GM18502 (cell line): ENCODE measurements at regions not wholly inside any gene's neighbourhood (a gene's known extent, or its start where the extent isn't known, plus 50 kb on each side); places are given as distances from the start of the nearest gene placed in this dataset.

ENCODE experiments used
- ATAC-seq: cut with Tn5 transposase; IDR thresholded peaks from one replicate; pipeline ENCODE4 v1.9.1; 2021; ENCODE audit warnings: mild to moderate bottlenecking; ENCODE audit not compliant: unreplicated experiment, poor library complexity

- ATAC-seq = no peak
These were observed 59.4 kb upstream of the EPB41L3 start for GRCh38 chr18:5603153-5603552.

DNA sequence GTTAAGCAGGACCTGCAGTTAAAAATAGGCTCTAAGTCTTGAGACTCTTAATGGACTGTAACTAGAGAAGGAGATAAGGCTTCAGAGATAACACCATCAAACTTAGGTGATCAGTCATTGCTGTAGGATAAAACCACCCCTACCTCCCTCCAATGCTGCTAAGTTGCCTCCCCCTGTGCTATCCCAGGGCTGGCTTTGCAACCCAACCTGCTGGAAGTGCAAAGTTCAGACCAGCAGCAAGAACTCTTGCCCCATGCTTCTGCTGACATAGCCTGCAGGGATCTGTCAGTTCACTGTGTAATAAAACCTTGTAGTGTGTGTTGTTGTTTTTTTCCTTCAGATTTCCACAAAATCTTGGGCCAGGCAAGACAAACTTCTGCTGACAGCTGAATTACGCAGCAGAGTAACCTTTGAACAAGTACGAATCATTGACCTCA, 57.4 kb upstream of the EPB41L3 start:
- no peak for ATAC-seq

DNA sequence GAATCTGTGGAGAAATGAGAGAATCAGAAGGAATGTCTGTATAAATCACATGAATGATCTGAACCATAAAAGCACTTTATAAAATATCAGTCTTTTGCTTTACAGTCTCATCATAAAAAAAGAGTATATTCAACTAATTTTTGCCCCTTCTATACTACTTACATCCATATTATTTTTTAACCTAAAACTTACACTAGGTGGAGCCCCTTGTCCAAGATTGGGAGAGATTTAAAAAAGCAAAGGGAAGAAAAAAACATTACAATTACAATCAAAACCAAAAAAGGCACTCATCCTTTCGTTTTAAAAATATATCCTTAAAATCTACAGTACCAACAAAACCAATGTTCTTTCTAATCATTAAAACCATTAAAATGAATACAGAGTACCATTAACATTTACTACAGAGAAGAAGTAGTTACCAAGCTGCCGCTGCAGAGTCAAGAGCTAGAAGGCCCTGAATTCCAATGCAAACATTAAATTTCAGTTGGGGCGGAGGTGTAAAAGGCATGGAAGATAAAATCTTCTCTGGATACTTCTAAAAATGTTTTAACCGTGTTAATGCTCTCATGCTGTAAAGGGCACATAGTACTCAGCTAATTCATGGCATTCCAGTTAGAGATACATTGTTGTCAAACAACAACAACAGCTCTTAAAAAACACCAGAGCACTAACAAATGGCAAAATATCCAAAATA, 56.7 kb upstream of the EPB41L3 start:
- ATAC-seq = no peak

- no peak for ATAC-seq
These were observed 52.8 kb upstream of the EPB41L3 start for GRCh38 chr18:5596585-5596984.
